Astrocyte (in vitro differentiated cells and primary cell): ENCODE measurements at regions not wholly inside any gene's neighbourhood (a gene's known extent, or its start where the extent isn't known, plus 50 kb on each side); places are given as distances from the start of the nearest gene placed in this dataset.
A peak's percentile ranks its signal among the peaks of the same experiment; 100 is the strongest.

Source experiments
- DNase-seq: peaks from one replicate; pipeline ENCODE4 v3.0.0-alpha.2; 2010; ENCODE audit warnings: low read depth
- FAIRE-seq: peaks from 2 replicates; lab custom pipeline; 2011; peaks lifted over from hg19 to GRCh38; lab: Jason Lieb, UNC
- H2AFZ ChIP-seq: 2 replicates; pipeline ENCODE4 v1.6.0; 2012; ENCODE audit warnings: low read depth, low read length, inconsistent platforms
- H3K27ac ChIP-seq: 2 replicates; pipeline ENCODE4 v1.5.1; 2011; ENCODE audit warnings: low read depth, low read length, inconsistent platforms
- H3K27me3 ChIP-seq: 2 replicates; pipeline ENCODE4 v1.6.0; 2011; ENCODE audit warnings: low read length, inconsistent platforms; ENCODE audit not compliant: insufficient read depth
- H3K36me3 ChIP-seq: 2 replicates; pipeline ENCODE4 v1.5.1; 2011; ENCODE audit warnings: low read length, inconsistent platforms; ENCODE audit not compliant: insufficient read depth
- H3K4me1 ChIP-seq: 2 replicates; pipeline ENCODE4 v1.5.1; 2011; ENCODE audit warnings: low read length, inconsistent platforms; ENCODE audit not compliant: insufficient read depth
- H3K4me2 ChIP-seq: 2 replicates; pipeline ENCODE4 v1.6.0; 2012; ENCODE audit warnings: low read length, inconsistent platforms
- H3K4me3 ChIP-seq: 2 replicates; pipeline ENCODE4 v1.5.1; 2011; ENCODE audit warnings: low read depth, mild to moderate bottlenecking, low read length, inconsistent platforms; ENCODE audit not compliant: insufficient read depth
- H3K79me2 ChIP-seq: 2 replicates; pipeline ENCODE4 v1.6.0; 2012; ENCODE audit warnings: mild to moderate bottlenecking, low read length, inconsistent platforms; ENCODE audit not compliant: insufficient read depth
- H3K9ac ChIP-seq: 2 replicates; pipeline ENCODE4 v1.6.0; 2012; ENCODE audit warnings: mild to moderate bottlenecking, low read length, inconsistent platforms
- H3K9me3 ChIP-seq: 2 replicates; pipeline ENCODE4 v1.5.1; 2012; ENCODE audit warnings: low read depth, mild to moderate bottlenecking, low read length, inconsistent platforms; ENCODE audit not compliant: insufficient read depth
- H4K20me1 ChIP-seq: 2 replicates; pipeline ENCODE4 v1.6.0; 2012; ENCODE audit warnings: low read length, inconsistent platforms; ENCODE audit not compliant: insufficient read depth
- H3K27ac Mint-ChIP-seq: one replicate; pipeline ENCODE4 v1.8.0; 2021; ENCODE audit warnings: mild to moderate bottlenecking, mixed read lengths; ENCODE audit not compliant: unreplicated experiment
- H3K27me3 Mint-ChIP-seq: one replicate; pipeline ENCODE4 v1.8.0; 2021; ENCODE audit warnings: low read depth, mixed read lengths; ENCODE audit not compliant: unreplicated experiment
- H3K36me3 Mint-ChIP-seq: one replicate; pipeline ENCODE4 v1.8.0; 2021; ENCODE audit warnings: low read depth, mixed read lengths; ENCODE audit not compliant: unreplicated experiment
- H3K4me1 Mint-ChIP-seq: one replicate; pipeline ENCODE4 v1.8.0; 2021; ENCODE audit warnings: low read depth, mixed read lengths; ENCODE audit not compliant: unreplicated experiment
- H3K4me3 Mint-ChIP-seq: one replicate; pipeline ENCODE4 v1.8.0; 2021; ENCODE audit warnings: mild to moderate bottlenecking, moderate library complexity, mixed read lengths; ENCODE audit not compliant: unreplicated experiment
- H3K9me3 Mint-ChIP-seq: one replicate; pipeline ENCODE4 v1.8.0; 2021; ENCODE audit warnings: mild to moderate bottlenecking, mixed read lengths; ENCODE audit not compliant: unreplicated experiment
- EZH2 ChIP-seq: IDR thresholded peaks from 2 replicates; pipeline ENCODE4 v1.6.1; 2012; ENCODE audit warnings: mild to moderate bottlenecking, low read length, inconsistent platforms; ENCODE audit not compliant: insufficient read depth
- TF ChIP-seq, protein P1 (sequence below): IDR thresholded peaks from 2 replicates; pipeline ENCODE4 v1.5.1; 2011; ENCODE audit warnings: low read depth, mild to moderate bottlenecking, inconsistent platforms, low read length, moderate library complexity; ENCODE audit not compliant: insufficient read depth

DNA sequence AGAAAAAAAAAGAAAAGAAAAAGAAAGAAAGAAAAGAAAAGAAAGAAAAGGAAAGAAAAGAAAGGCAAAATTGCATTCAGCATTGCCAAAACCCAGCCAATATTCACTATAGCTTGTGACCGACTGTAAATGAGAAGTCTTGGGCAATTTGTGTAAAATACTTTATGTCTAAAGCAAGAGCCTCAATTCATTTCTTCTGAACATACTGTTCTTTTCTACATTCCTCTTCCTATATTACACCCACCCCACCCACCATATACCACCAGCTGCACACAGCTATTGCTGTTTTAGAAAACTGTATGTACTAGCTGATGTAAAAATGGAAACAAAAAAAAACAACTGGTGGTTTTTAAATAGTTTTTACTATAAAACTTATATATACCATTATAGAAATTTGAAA lies 156.9 kb upstream of the TTC29 start:
- no peak for TF ChIP-seq EZH2
- TF ChIP-seq, protein P1, sequence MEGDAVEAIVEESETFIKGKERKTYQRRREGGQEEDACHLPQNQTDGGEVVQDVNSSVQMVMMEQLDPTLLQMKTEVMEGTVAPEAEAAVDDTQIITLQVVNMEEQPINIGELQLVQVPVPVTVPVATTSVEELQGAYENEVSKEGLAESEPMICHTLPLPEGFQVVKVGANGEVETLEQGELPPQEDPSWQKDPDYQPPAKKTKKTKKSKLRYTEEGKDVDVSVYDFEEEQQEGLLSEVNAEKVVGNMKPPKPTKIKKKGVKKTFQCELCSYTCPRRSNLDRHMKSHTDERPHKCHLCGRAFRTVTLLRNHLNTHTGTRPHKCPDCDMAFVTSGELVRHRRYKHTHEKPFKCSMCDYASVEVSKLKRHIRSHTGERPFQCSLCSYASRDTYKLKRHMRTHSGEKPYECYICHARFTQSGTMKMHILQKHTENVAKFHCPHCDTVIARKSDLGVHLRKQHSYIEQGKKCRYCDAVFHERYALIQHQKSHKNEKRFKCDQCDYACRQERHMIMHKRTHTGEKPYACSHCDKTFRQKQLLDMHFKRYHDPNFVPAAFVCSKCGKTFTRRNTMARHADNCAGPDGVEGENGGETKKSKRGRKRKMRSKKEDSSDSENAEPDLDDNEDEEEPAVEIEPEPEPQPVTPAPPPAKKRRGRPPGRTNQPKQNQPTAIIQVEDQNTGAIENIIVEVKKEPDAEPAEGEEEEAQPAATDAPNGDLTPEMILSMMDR = no peak

DNA sequence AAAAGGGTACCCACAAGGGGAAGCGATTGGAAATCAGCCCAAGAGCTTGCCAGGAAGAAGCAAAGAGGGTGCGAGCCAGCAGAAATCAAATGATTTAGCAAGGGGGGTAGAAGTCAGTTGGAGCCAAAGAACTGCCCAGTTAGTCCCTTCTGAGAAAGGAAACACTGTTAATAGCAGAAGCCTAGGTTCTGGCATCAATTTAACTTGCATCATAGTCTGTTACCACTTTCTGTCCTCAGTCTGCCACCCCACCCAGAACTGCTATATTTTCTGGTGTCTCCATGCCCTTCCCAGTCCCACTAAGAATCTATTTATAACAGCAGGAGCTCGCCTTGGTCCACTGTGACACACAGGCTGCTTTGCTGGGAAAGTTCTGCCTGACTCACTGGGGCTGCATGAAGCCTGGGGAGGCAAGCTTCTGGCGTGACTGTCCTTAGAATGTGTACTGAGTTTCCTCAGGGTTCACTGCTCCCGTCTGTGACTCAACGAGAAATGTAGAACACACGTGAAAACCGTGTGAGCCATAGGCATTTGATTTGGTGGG lies 157.8 kb upstream of the TTC29 start:
- DNase-seq (peak; percentile 98), FAIRE-seq (peak; percentile 99)
- Histone ChIP-seq H3K9me3 (no peaks in the 10 kb centered on the region), H3K4me3 (no peak overlapping the region), H3K27me3 (no peaks in the 10 kb centered on the region), H3K9ac (peak overlapping the region; percentile 82), H2AFZ (peak overlapping the region; percentile 13), H4K20me1 (no peaks in the 10 kb centered on the region), H3K27ac (peak overlapping the region; percentile 95), H3K4me1 (peaks cover 16% of the 10 kb centered on the region), H3K4me2 (peak overlapping the region; percentile 74), H3K36me3 (no peaks in the 10 kb centered on the region), H3K79me2 (no peaks in the 10 kb centered on the region)
- no peak for TF ChIP-seq EZH2
- TF ChIP-seq, protein P1 = no peak
- Mint-ChIP-seq H3K4me1 (peaks cover 13% of the 10 kb centered on the region), H3K4me3 (no peak overlapping the region), H3K9me3 (no peaks in the 10 kb centered on the region), H3K27ac (peak overlapping the region; percentile 94), H3K36me3 (no peaks in the 10 kb centered on the region), H3K27me3 (peaks cover 1% of the 10 kb centered on the region)

More for the DNA sequence above, 156.9 kb upstream of the TTC29 start:
- H3K27me3 Mint-ChIP-seq = peaks cover 1% of the 10 kb centered on the region
- no peak overlapping the region for H3K4me3 ChIP-seq
- peaks cover 13% of the 10 kb centered on the region for H3K4me1 Mint-ChIP-seq
- peak overlapping the region; percentile 95 for H3K27ac ChIP-seq
- FAIRE-seq = no peak
- no peaks in the 10 kb centered on the region for H3K9me3 Mint-ChIP-seq
- H3K4me2 ChIP-seq = no peak overlapping the region
- no peaks in the 10 kb centered on the region for H3K36me3 ChIP-seq
- no peaks in the 10 kb centered on the region for H4K20me1 ChIP-seq
- H2AFZ ChIP-seq = no peak overlapping the region
- no peaks in the 10 kb centered on the region for H3K9me3 ChIP-seq
- H3K27me3 ChIP-seq = no peaks in the 10 kb centered on the region
- H3K79me2 ChIP-seq = no peaks in the 10 kb centered on the region
- no peak overlapping the region for H3K27ac Mint-ChIP-seq
- no peak overlapping the region for H3K9ac ChIP-seq
- no peak for DNase-seq
- no peak overlapping the region for H3K4me3 Mint-ChIP-seq
- H3K4me1 ChIP-seq = peaks cover 16% of the 10 kb centered on the region
- no peaks in the 10 kb centered on the region for H3K36me3 Mint-ChIP-seq

DNA sequence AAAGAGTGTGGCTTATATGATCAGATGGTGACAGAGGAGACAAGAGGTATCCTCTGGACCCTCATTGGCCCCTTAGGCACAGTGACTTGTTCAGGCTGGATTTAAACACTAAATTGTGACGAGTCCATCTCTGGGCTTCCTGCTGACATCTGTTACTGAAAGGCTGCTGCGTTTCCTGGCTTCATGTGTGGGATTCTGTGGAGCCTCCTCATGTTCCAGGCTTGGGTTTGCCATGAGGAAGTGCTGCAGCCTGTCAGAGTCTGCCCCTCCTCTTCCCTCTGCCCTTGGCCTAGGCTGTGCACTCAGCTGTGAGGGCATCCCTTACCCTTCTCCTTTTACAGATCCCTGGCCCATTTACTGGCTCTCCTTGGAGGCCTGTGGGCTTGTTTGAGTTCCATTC lies 159.1 kb upstream of the TTC29 start:
- Histone ChIP-seq H3K9ac (peak overlapping the region; percentile 29), H3K27ac (peak overlapping the region; percentile 95), H3K27me3 (no peaks in the 10 kb centered on the region), H3K36me3 (no peaks in the 10 kb centered on the region), H3K4me3 (no peak overlapping the region), H3K9me3 (no peaks in the 10 kb centered on the region), H2AFZ (no peak overlapping the region), H3K4me2 (no peak overlapping the region), H3K4me1 (peaks cover 16% of the 10 kb centered on the region), H3K79me2 (no peaks in the 10 kb centered on the region), H4K20me1 (no peaks in the 10 kb centered on the region)
- Mint-ChIP-seq H3K4me3 (no peak overlapping the region), H3K27me3 (peaks cover 1% of the 10 kb centered on the region), H3K9me3 (no peaks in the 10 kb centered on the region), H3K36me3 (no peaks in the 10 kb centered on the region), H3K27ac (no peak overlapping the region), H3K4me1 (peaks cover 13% of the 10 kb centered on the region)
- TF ChIP-seq, protein P1 = no peak
- no peak for TF ChIP-seq EZH2
- no peak for DNase-seq
- FAIRE-seq = no peak
